T follicular helper cell (primary cell): ENCODE measurements at regions not wholly inside any gene's neighbourhood (a gene's known extent, or its start where the extent isn't known, plus 50 kb on each side); places are given as distances from the start of the nearest gene placed in this dataset.
"Not testable (repeated sequence)": the region's sequence is repeated elsewhere in the genome, so short reads cannot be mapped to it uniquely, and the experiment has no call there.

Source experiments
- DNase-seq: peaks from one replicate; pipeline ENCODE4 v3.0.0-alpha.2; 2020; ENCODE audit warnings: low read depth

DNA sequence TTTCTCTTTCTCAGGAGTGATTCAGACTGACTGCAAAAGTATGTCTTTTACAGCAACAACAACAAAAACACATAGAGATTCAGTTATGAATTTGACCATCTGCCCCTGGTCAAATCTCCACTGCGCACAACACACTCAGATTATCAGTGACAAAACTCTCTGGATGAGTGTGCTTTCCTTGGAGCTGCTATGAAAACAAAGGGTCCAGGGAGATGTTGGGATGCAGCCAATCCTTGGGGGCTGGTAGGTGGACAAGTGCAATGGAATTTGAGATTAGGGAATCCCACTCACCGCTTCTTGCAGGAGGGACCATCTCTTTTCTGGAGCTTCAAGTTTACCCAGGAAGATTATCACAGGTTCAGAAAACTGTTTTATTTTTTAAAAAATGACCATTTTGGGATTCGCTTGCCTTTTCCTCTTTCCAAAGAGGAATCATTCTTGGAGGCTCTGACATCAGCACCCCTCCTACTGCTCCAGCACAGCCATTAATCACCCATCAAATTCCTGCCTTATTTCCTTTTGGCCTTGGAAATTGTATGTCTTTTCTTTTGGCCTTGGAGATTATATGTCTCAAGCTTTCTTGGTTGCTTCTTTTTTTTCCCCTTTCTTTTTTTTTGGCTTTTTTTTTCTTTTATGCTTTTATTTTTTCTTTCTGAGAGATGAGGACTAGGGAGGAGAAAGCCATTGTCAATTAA lies 311.8 kb downstream of the TSHZ3 start:
- no peak for DNase-seq

DNA sequence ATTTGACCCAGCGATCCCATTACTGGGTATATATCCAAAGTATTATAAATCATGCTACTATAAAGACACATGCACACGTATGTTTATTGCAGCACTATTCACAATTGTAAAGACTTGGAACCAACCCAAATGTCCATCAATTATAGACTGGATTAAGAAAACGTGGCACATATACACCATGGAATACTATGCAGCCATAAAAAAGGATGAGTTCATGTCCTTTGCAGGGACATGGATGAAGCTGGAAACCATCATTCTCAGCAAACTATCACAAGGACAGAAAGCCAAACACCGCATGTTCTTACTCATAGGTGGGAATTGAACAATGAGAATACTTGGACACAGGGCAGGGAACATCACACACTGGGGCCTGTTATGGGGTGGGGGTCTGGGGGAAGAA lies 317.8 kb downstream of the TSHZ3 start:
- not testable (repeated sequence) for DNase-seq

DNA sequence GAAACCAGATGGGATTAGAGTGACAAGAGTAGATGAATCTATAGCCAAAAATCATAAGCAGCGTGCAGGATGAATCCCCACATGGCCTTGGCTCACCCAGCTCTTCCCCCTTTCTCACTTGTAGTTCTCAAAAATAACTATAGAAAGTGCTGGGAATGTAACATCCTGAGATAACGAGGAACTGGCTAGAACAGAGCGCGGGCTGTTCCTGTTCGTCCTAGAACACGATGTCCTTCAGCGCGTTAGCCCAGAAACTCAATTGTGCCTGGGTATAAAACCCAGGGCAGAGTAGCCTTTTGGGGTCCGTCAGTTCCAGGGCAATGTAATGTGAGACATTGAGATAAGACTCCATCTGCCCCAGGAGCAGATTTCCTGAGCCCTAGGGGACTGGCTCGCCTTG lies 326.2 kb downstream of the TSHZ3 start:
- DNase-seq: no peak

DNA sequence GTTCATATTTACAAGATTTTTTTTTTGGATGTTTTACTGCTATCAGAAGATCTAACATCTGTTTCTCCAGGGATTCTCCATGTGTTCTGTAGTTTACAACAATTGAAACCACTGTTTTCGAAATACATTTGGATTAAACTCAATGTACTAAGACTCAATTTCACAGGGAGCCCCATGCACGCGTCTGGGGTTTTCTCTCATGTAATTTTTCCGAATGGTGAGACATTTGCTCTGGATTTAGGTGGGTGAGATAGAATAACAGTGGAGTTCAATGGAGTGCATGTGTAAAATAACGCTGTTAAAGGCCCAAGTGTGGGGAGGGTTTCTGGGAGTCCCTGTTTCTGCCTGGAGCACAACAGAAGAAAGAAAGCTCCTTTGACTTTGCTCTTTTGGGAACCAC lies 330.3 kb downstream of the TSHZ3 start:
- no peak for DNase-seq

DNA sequence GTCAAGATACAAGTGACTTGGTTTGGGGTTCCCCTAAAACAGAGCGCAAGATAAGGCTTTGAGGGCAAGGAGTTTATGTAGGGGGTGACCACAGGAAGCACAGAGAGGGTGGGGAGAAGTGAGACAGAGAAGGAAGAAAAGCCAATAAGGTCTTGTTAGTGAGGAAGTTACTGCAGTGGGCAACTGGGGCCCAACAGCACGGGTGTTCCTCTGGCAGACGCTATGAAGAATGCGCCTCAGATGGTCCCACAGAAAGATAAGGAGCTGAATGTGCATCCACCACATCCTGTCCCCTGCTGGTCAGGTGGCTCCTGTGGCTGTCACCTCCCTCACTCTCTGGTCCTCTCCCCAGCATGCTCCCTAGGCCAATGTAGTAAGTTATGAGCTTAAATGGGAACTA lies 333.5 kb downstream of the TSHZ3 start:
- DNase-seq: no peak

DNA sequence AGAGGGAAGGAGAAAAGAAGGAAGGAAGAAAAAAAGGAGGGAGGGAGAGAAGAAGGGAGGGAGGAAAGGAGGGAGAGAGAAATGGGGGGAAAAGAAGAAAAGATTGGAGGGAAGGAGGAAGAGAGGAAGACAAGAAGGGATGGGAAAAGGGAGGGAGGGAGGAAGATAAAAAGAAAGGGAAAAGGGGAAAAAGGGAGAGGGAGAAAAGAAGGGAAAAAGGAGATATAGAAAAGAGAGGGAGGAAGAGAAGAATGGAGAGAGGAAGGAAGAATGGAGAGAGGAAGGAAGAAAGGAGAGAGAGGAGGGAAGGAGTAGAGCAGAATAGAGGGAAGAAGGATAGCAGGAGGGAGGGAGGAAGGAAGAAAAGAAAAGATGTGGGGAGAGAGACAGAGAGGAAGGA lies 334.6 kb downstream of the TSHZ3 start:
- no peak for DNase-seq

DNA sequence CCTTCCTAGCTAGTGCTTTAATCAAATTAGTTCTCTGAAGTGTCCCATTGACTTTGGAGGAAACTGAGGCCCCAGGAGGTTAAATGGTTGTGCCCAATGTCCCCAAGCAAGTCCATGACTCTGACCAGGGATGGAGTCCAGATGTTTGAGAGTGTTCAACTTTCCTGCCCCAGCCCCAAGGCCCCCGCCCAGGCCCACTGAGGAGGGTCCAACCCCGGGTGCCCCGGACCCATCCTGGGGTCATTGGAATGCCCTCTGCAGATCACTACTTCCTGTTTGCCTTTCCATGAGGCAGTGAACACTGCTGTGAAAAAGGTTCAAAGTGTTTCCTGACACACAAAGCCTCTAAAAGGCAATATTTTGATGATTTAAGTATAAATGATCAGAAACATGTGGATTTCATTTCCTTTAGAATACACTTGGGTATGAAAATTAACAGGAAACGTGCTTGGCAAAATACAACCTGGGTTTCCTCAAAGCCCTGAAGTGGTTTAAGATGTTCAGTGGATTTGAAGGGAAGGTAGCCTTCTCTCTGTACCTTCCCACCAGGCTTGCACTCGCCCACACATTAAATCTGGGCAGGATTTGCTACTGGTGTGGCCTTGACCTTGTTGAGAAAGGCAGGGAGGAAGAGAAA lies 335.7 kb downstream of the TSHZ3 start:
- no peak for DNase-seq

DNA sequence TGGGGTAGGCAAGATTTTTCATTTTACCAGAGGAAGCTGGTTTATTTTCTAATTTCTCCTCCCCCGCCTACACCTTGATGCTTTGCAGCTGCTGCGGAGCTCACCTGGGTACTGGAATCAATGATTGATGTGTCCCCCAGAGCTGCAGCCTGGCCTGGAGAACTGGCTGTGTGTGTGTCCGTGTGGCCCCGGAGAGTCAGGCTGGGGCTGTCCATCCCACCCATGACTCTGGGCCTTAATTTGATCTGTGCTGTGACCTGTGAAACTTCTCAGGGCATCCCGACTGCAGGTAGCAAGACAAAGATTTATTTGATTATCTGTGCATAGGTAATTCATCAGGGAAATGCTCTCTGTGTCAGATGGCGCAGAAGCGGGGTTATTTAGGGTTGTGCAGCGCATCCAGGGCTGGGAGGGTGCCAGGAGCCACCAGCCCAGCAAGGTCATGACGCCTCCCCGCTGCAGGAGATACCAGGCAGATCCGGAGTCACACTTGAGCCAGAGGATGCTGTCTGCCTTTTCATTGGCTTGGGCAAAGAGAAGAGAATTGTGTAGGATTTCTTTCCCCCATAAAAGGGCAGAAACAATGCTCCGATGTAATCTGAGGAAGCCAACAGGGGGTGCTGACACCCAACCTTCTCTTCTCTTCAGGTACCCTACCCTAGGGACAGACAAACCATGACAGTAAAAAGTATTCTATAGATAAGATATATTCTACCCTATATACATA lies 346.6 kb downstream of the TSHZ3 start:
- no peak for DNase-seq

DNA sequence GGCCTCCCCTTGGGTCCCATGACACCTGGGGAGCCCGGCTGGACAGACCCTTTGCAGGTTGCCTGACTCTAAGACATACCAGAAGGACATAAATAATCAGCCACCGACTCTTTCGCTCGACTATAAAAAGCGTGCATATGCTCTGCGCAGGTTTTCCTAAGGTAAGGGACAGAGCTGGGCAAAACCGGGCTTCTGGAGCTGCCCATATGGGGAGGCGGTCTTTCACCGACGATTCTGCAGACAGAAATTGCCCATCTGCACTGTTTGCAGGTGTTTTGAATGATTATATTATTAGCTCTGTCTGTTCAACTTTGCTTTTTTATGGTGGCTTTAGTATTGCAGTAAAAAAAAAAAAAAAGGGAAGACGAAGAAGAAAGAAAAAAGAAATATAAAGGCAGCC lies 347.2 kb downstream of the TSHZ3 start:
- no peak for DNase-seq

DNA sequence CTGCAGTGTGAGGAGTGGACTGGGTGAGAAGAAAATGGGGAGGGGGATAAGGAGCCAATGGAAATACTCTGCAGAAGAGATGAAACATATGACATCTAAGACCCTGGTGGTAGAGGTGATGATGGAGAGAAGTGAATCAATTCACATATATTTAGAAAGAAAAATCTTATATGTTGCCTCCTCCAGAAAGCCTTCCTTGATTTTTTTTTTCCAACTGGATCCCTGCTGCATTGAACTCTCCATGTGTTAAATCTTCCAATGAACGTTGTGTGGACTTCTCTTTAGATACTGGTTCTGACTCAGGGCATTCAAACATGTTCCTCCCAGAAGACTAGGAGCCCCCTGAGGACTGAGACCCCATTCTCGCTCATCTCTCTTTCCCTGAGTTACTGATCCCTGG lies 348.3 kb downstream of the TSHZ3 start:
- no peak for DNase-seq

DNA sequence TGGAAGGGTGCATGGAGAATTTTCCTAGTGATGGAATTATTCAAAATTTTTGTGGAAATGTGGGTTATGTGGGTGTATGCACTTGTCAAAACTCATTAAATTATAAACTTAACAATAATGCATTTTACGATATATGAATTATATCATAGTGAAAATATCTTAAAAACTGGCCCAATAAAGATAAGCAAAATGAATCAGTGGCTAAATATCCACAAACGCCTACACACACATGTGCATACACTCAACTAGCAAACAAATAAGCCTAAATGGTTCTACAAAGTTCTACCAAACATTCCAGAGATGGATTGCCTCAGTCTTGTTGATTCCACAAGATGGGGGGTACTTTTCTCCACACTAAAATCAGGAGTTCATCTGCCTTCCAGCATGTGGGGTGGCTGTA lies 349.5 kb downstream of the TSHZ3 start:
- DNase-seq: no peak

DNA sequence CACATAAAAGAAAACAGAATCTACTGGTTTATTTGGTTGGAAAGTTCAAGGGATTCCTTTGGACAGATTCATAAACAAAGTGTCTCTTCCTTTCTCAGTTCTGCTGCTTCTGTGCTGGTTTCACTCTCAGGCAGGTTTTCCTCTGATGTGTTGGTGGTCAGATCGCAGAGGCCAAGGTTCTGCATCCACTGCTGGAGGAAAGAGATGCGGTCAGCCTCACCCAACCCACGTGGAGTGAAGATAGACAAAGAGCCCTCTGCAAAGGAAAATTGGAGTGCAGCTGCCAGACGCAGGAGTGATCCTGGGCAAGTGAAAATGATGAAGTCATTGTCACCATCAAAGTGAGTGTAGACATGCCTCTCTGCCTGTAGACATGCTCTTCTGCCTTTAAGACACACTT lies 352.0 kb downstream of the TSHZ3 start:
- DNase-seq: no peak

DNA sequence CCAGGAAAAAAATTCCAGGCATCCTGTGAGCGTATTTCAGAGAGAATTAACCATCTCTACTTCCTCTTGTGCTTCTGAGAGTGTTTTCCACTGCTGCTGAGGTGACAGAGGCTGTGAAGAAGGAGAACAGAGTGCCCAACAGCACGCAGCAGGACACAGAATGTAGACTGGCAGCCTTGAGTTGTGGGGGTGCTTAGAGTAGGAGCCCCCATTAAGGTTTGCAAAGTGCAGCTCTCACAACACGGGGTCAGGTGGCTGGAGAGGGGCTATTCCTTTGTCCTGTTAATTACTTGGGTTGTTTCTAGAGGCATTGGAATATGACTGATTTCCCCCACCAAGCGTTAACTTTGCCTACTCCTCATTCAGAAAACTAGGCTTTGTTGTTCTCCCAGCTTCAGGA lies 370.6 kb downstream of the TSHZ3 start:
- DNase-seq: no peak

DNA sequence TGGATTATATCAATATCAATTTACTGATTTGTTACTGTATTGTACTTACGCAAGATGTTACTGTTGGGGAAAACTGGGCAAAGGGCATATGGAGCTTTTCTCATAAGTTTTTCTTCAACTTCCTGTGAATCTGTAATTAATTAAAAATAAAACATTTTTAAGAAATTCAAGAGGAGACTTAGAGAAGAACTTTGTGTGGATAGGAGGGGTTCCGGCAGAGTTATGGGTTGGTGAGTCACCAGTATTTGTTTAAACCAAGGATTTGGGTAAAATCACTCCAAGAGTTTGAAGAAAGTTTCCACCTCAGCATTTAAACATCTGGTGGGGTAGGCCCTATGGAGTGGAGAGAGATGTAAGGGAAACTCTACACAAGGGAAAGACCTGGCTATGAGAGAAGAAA lies 379.6 kb downstream of the TSHZ3 start:
- no peak for DNase-seq

DNA sequence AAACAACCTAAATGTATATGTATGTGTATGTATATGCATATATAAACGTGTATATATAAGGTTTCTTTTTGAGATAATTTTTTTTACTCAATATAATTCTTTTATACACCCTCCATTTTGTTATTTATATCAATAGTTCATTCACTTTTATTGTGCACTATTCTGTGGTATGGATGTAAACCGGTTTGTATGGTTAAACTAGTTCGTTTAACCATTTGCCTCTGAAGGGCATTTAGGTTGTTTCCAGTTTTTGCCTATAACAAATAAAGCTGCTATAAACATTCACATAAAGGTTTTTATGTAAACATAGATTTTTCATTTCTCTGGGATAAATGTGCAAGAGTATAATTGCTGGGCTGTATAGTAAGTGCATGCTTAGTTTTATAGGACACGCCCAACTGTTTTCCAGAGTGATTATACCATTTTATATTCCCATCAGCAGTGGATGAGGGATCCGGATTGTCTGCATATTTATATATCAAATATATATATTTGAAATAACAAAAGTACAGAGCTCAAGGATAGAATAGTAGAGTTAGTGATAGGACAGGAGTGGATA lies 380.3 kb downstream of the TSHZ3 start:
- DNase-seq: no peak

DNA sequence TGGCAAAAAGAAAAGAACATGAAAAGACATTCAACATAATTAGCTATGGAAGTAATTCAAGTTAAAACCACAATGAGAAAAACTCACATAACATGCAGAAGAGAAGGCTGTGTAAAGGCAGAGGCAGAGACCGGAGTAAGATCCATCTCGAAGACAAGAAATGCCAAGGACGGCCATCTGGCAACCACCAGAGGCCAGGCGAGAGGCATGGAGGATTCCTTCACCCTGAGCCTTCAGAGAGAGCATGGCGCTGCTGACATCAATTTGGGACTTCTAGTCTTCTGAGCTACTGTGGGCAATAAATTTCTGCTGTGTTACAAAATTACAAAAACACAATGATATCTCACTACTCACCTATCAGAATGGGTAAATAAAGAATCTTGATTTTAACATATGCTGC lies 381.0 kb downstream of the TSHZ3 start:
- DNase-seq: no peak

DNA sequence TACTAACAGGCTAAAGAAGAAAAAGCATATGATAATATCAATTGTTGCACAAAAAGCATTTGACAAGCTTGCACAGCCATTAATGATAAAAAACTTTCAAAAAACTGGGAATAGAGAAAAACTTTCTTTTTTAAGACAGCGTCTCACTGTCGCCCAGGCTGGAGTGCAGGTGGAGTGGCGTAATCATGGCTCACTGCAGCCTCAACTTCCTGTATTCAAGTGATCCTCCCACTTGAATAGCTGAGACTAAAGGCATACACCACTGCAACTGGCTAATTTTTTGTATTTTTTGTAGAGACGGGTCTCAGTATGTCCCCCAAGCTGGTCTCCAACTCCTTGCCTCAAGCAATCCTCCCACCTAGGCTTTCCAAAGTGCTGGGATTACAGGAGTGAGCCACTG lies 382.8 kb downstream of the TSHZ3 start:
- no peak for DNase-seq

DNA sequence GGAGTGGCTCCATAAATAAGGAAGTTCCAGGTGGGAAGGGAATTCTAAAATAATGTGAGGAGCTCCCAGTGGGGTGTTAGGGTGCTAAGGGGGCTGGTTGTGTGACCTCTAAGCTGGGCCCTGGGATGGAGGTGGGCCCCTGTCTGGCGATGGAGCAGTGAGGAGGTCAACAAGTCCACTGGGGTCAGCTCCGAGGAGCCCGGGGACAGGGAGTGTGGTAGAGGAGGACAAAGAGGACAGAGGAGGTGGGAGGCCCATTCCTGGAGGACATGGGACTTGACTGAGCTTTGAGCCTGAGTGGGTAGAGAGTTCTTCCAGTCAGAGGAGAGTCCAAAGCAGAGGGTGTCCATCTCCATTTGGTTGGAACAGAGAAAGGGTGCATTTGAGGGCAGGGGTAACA lies 390.2 kb downstream of the TSHZ3 start:
- DNase-seq: no peak

DNA sequence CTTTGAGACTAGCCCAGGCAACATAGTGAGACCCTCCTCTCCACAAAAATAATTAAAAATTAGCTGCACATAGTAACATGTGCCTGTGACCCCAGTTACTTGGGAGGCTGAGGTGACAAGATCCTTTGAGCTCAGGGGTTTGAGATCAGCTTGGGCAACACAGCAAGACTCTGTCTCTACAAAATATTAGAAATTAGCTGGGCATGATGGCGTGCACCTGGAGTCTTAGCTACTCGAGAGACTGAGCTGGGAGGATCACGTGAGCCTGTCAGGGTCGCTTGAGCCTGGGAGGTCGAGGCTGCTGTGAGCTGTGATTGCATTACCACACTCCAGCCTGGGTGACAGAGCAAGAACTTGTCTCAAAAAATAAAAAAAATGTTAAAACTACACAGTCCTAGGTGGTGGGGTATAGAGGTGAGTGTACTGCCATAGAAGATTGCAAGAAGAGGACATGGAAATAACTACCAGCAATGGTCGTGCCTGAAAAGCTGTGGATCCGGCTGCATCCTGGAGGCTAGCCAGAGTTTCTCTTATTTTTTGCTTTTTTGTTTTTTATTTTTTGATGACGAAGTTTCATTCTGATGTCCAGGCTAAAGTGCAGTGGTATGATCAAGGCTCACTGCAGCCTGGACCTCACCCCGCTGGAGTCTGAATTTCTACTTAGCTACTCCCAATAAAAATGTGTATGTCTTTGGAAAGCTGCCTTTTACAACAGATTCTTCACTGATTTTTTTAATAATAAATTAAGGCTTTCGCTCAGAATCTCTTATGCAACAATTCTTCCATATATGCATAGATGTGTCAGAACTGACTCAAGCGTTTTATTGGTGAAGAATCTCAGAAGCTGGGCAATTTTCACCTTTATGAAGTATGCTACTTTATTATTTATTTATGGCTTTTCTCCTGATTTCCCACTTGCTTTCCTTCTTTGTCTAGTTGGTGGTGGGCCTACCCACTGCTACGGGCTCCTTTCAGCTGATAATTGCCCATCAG lies 393.8 kb downstream of the TSHZ3 start:
- no peak for DNase-seq

DNA sequence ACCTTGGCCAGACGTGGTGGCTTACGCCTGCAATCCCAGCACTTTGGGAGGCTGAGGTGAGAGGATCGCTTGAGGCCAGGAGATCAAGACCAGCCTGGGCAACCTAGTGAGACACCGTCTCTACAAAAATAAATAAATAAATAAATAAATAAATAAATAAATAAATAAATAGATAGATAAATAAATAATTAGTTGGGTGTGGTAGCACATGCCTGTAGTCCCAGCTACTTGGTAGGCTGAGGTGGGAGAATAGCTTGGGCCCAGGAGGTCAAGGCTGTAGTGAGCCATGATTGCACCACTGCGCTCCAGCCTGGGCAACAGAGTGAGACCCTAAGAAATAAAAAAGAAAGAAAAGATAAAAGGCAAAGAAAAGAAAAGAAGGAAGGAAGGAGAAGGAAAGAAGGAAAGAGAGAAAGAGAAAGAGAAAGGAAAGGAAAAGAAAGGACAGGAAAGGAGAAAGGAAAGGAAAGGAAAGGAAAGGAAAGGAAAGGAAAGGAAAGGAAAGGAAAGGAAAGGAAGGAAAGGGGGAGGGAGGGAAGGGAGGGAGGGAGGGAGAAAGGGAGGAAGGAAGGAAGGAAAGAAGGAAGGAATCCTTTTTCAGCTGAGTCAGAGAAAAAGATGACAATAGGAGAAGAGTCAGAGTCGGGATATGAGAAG lies 404.8 kb downstream of the TSHZ3 start:
- not testable (repeated sequence) for DNase-seq

DNA sequence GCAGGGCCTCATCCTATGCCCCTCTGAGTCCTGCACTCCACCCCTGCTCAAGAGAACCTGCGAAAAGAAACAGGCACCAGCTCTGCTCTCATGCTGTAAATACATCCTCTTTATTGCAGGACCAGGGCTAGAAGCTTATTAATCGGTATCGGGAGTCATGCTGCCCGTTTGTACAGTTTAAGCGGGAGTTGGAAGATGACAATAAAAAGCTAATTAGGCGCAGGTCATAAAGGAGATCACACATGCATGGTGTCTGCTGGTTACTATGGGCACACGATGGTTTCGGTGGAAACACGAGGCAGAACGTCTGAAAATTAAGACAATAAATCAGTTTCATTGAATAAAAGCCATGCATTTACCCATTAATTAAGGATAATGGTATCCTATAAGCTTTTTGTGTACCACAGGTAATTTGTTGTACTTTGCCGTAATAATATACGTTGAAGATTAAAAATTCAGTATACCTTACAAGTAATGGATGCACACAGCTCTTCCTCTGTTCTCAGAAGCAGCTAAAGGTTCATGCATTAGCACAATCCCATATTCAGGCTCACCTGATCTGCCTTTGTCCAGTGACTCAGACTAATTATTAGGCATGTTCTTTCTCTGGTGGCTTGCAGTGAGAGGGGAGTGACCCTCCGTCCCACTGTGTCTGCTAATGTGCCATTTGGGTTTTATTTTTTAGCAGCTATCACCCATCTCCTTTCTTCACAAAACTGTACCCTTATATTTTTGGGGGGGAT lies 406.0 kb downstream of the TSHZ3 start:
- DNase-seq: no peak
